COR-L47 (cell line): ENCODE measurements at regions not wholly inside any gene's neighbourhood (a gene's known extent, or its start where the extent isn't known, plus 50 kb on each side); places are given as distances from the start of the nearest gene placed in this dataset.

Experiments
- DNase-seq: peaks from one replicate; lab custom pipeline; 2025; lab: John Stamatoyannopoulos, UW

DNA sequence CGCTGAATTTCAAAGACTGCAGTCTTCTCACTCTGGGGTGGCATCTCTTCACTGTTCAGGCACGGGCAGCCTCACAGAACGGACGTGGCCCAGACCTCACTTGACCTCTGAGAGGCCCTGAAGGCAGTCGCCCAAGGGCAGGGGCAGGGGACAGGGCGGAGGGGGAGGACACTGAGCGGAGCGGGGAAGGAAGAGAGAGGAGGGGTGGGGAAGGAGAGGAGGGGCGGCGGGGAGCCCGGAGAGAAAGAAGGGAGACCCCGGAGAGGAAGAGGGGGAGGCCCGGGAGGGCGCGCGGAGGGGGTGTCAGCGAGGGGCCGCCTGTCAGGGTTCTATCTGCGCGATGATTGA is 58.7 kb upstream of the COMTD1 start:
- no peak for DNase-seq

DNA sequence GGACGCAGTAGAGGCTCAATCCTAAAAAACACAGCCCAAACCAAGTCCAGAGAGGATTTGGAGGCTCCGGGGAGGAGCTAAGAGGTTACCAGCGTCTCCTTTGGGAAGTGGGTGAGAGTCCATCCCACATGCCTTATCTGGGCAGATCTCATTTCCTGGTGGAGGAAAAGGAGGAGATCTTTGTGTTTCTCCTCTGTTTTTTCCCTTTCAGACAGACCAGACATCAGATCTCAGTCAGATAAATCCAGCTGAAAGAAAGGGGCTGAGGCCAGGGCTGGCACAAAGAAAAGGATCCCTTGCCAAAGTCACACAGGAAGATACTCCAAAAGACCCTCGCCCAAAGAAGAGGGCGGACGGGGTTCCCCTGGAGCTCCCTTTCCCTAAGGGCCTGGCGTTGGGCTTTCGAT is 58.3 kb upstream of the COMTD1 start:
- DNase-seq: no peak

DNA sequence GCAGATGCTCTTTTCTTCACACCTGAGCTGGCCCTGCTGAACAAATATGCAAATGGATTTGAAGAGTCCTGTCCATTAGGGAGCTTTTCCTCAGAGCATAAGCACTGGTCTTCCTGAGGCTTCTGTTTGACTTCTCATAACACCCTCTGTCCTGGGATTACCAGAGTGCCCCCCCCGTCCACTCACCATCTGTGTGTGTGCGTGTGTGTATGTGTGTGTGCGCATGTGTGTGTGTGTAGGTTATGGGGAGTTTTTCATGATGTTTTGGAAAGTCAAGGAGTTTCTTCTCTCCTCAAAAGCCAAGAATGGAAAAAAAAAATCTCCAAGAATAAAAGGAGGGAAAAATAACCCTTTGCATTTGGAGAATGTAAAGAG is 57.7 kb upstream of the COMTD1 start:
- no peak for DNase-seq

DNA sequence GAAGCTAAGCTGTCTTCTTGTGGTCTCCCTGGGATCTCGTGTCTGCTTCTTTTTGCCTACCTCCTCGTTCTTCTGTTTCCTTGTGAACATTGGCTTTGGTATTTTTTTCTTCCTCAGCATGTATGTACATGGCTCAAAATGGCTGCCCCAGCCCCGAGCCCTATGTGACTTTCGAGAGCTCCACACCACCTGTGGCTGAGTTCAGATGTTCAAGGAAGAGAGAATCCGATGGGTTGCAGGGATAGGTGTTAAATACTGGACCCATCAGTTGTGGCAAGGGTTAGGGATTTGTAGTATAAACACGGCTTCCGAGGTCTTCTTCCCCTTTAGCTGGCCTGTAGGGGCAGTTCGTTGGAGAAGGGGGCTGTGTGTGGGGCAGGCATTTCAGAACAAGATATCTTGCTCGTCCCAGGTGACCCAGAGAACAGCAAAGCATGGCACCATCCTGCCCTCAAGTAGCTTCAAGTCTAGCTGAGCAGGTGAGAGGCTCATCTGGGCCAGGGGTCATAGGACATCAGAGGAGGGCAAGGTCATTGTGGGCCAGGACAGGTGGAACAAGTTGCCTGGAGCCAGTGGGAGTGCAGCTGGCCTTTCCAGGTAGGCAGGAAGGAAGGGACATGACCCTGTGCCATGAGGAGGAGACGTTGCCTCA is 57.2 kb upstream of the COMTD1 start:
- DNase-seq: no peak

DNA sequence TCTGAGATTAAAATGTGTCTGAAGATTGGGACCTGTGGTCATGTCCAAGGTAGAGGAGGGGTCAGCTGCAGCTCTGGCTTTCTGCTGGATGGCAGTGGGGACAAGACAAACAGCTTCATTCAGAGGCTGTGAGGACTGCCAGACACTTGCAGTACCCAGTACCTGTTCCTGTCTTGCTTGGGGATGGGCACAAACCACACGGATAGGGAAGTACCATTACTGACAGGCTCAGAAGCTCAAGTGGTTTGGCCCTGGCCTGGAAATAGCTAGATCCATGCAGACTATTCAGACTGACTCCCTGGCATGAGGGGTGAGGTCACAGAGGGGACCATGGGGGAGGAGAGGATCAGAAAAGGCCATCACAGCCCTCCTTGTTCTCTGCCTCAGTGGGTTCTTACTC is 56.0 kb upstream of the COMTD1 start:
- DNase-seq: no peak

DNA sequence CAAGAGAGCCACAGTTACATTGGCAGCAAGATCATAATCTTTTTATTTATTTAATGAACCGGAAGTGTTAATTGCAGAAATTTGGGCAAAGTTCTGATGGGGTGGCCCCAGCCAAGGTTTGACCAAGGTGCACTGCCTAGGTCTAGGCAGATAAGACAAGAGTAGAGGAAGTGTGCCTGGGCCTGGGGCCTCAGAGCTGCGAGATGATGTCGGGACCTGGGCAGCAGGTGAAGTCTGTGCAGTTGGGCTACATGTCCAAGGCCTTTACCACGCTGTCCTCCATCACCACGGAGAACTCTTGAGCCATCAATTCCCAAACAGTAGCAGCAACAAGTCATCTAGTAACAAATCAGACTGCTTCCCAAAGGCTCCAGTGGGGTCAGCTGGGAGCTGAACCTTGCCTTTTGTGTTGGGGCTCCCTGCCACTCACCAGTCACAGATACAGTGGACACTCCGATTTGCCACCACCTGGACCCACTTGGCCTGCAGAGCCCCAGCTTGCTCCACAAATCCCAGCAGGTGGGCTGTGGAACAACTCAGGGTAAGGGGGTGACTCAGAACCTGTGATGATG is 52.5 kb upstream of the COMTD1 start:
- no peak for DNase-seq

DNA sequence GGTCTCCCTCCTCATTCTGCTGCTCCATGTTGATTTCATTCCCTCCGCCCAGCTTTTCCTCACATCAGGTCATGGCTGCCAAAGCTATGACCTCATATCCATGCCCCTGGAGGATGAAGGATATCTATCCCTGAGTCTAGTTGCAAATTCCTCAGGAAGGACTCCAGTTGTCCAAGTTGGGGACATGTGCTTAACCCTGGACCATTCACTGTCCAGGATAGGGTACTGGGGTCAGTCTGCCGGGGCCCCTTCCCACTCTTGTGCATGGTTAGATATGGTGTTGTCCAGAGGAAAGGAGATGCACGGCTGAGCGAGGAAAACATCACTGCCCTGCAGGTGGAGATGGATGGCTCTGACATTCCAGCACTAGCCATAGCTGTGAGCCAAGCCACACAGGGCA is 51.9 kb upstream of the COMTD1 start:
- no peak for DNase-seq

DNA sequence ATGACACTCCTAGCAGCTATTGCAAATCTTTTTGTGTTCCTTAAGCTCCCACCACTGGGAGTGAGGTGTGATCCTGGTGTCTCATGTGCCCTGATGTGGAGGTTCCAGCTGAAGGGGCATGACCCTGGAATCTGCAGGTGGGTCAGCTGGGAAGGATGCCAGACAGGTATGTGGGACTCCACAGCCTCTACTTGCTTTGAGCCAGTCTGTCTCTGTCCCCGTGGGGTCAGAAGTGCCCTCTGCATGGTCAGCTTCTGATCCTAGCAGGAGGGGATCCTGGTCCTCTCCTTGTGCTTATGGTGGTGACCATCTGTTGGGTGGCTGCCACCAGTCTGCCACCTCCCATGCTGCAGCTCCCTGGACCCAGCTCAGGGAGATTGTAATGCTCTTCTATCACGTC is 51.1 kb upstream of the COMTD1 start:
- no peak for DNase-seq
